Neutrophil (primary cell): ENCODE measurements at regions not wholly inside any gene's neighbourhood (a gene's known extent, or its start where the extent isn't known, plus 50 kb on each side); places are given as distances from the start of the nearest gene placed in this dataset.

Source experiments
- H3K27ac ChIP-seq: fragments of 200-600 bp; sonication (generic); 2 replicates; pipeline ENCODE4 v1.5.1; 2016; ENCODE audit warnings: mild to moderate bottlenecking, moderate library complexity
- H3K27me3 ChIP-seq: fragments of 200-600 bp; sonication (generic); 2 replicates; pipeline ENCODE4 v1.6.0; 2016; ENCODE audit warnings: mild to moderate bottlenecking
- H3K36me3 ChIP-seq: fragments of 200-600 bp; sonication (generic); 2 replicates; pipeline ENCODE4 v1.5.1; 2017
- H3K4me1 ChIP-seq, 2 experiments: fragments of 200-600 bp in 1 of 2; sonication (generic) in 1 of 2; 1 replicate in 1 of 2; 2 replicates in 1 of 2; pipeline versions ENCODE4 v1.5.1 to v1.6.1; 2013 to 2016; ENCODE audit warnings: low read depth in 1 of 2, low read length in 1 of 2, mild to moderate bottlenecking in 1 of 2, moderate library complexity in 1 of 2; ENCODE audit not compliant: control insufficient read depth in 1 of 2, insufficient read depth in 1 of 2
- H3K4me3 ChIP-seq, 2 experiments: fragments of 200-600 bp in 1 of 2; sonication (generic) in 1 of 2; 1 replicate in 1 of 2; 2 replicates in 1 of 2; pipeline ENCODE4 v1.5.1; 2013 to 2016; ENCODE audit warnings: low read depth in 1 of 2, low read length in 1 of 2, mild to moderate bottlenecking in 1 of 2, moderate library complexity in 1 of 2
- H3K9me3 ChIP-seq: fragments of 200-600 bp; sonication (generic); 2 replicates; pipeline ENCODE4 v1.5.1; 2016
- CTCF ChIP-seq: fragments of 200-600 bp; sonication (generic); IDR thresholded peaks from 2 replicates; pipeline ENCODE4 v1.5.1; 2016; ENCODE audit warnings: antibody characterized with exemption

- Histone ChIP-seq H3K36me3 (no peaks in the 10 kb centered on the region), H3K4me3 (no peak overlapping the region), H3K27me3 (no peaks in the 10 kb centered on the region), H3K9me3 (no peaks in the 10 kb centered on the region), H3K27ac (no peak overlapping the region), H3K4me1 (peaks cover 10 to 14% of the 10 kb centered on the region in 2 experiments)
- TF ChIP-seq CTCF, result no peak
Measured at GRCh38 chr12:111251058-111251730, 117.7 kb downstream of the PHETA1 start.

- no peaks in the 10 kb centered on the region for H3K9me3 ChIP-seq
- no peaks in the 10 kb centered on the region for H3K27me3 ChIP-seq
- no peak overlapping the region for H3K27ac ChIP-seq
- no peak overlapping the region for H3K4me3 ChIP-seq
- H3K36me3 ChIP-seq, result no peaks in the 10 kb centered on the region
- TF ChIP-seq CTCF, result no peak
- H3K4me1 ChIP-seq, result peaks cover 10 to 14% of the 10 kb centered on the region in 2 experiments
Measured at GRCh38 chr12:111250251-111250881, 118.5 kb downstream of the PHETA1 start.

GRCh38 chr12:111249757-111250156, 119.1 kb downstream of the PHETA1 start:
- H3K36me3 ChIP-seq, result no peaks in the 10 kb centered on the region
- H3K9me3 ChIP-seq, result no peaks in the 10 kb centered on the region
- no peak for TF ChIP-seq CTCF

GRCh38 chr12:111249018-111249370, 119.9 kb downstream of the PHETA1 start:
- H3K27ac ChIP-seq, result no peak overlapping the region
- H3K9me3 ChIP-seq, result no peaks in the 10 kb centered on the region
- no peaks in the 10 kb centered on the region for H3K27me3 ChIP-seq
- H3K36me3 ChIP-seq, result no peaks in the 10 kb centered on the region
- H3K4me1 ChIP-seq, result peaks cover 10 to 14% of the 10 kb centered on the region in 2 experiments
- H3K4me3 ChIP-seq, result no peak overlapping the region
- no peak for TF ChIP-seq CTCF

More at GRCh38 chr12:111249757-111250156, 119.1 kb downstream of the PHETA1 start:
- Histone ChIP-seq H3K27me3 (no peaks in the 10 kb centered on the region), H3K27ac (no peak overlapping the region), H3K4me1 (peaks cover 10 to 14% of the 10 kb centered on the region in 2 experiments), H3K4me3 (no peak overlapping the region)

GRCh38 chr12:111248236-111249017, 120.5 kb downstream of the PHETA1 start:
- no peaks in the 10 kb centered on the region for H3K9me3 ChIP-seq
- no peak overlapping the region for H3K4me3 ChIP-seq
- H3K27me3 ChIP-seq, result no peaks in the 10 kb centered on the region
- no peaks in the 10 kb centered on the region for H3K36me3 ChIP-seq
- TF ChIP-seq CTCF, result no peak
- H3K27ac ChIP-seq, result no peak overlapping the region
- H3K4me1 ChIP-seq, result peaks cover 10 to 14% of the 10 kb centered on the region in 2 experiments
